ENCODE measurements at regions not wholly inside any gene's neighbourhood (a gene's known extent, or its start where the extent isn't known, plus 50 kb on each side); places are given as distances from the start of the nearest gene placed in this dataset.

- TF ChIP-seq, protein P1, sequence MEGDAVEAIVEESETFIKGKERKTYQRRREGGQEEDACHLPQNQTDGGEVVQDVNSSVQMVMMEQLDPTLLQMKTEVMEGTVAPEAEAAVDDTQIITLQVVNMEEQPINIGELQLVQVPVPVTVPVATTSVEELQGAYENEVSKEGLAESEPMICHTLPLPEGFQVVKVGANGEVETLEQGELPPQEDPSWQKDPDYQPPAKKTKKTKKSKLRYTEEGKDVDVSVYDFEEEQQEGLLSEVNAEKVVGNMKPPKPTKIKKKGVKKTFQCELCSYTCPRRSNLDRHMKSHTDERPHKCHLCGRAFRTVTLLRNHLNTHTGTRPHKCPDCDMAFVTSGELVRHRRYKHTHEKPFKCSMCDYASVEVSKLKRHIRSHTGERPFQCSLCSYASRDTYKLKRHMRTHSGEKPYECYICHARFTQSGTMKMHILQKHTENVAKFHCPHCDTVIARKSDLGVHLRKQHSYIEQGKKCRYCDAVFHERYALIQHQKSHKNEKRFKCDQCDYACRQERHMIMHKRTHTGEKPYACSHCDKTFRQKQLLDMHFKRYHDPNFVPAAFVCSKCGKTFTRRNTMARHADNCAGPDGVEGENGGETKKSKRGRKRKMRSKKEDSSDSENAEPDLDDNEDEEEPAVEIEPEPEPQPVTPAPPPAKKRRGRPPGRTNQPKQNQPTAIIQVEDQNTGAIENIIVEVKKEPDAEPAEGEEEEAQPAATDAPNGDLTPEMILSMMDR (IDR thresholded peaks at IDR 0.05), result no peak
- TF ChIP-seq POLR2A (IDR thresholded peaks at IDR 0.05), result no peak
- TF ChIP-seq POLR2AphosphoS5 (IDR thresholded peaks at IDR 0.05), result no peak
- TF ChIP-seq EP300 (IDR thresholded peaks at IDR 0.05), result no peak
Measured at GRCh38 chr19:30078381-30078910, 136.4 kb downstream of the URI1 start.
